HG02884 (cell line): ENCODE measurements at regions not wholly inside any gene's neighbourhood (a gene's known extent, or its start where the extent isn't known, plus 50 kb on each side); places are given as distances from the start of the nearest gene placed in this dataset.

Experiments used
- ATAC-seq: cut with Tn5 transposase; IDR thresholded peaks from one replicate; pipeline ENCODE4 v1.9.1; 2021; ENCODE audit warnings: mild to moderate bottlenecking, moderate library complexity; ENCODE audit not compliant: unreplicated experiment

DNA sequence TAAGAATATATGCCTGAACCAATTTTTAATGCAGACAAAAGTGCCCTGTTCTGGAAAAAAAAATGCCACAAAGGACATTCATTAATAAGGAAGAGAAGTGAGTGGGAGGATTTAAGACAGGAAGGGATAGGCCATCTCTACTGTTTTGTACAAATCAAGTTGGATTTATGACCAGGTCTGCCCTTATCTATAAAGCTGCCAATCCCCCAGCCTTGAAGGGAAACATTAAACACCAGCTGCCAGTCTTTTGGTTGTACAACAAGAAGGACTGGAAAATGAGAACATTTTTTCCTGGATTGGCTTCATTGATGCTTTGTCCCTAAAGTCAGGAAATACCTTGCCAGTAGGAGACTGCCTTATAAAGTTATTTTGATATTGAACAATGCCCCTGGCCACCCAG lies 444.0 kb downstream of the NPHP4 start:
- ATAC-seq, result no peak

DNA sequence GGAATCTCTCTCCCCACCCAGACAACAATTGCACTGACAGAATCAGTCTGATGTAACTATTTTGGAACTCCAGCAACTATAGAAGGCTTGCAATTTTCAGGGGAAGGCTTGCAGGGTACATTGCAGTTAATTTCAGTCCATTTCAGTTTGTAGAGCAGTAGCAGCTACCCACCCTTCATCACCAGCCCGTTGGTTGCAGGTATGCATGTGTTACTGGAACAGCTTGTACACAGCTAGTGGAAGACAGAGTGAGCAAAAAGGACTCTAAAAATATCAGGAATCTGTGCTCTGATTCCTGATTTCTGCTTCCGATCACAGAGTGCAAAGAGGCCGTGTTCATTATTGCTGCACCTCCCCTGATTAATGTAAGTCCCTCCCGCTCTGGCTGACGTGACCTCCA lies 449.0 kb downstream of the NPHP4 start:
- ATAC-seq, result no peak

DNA sequence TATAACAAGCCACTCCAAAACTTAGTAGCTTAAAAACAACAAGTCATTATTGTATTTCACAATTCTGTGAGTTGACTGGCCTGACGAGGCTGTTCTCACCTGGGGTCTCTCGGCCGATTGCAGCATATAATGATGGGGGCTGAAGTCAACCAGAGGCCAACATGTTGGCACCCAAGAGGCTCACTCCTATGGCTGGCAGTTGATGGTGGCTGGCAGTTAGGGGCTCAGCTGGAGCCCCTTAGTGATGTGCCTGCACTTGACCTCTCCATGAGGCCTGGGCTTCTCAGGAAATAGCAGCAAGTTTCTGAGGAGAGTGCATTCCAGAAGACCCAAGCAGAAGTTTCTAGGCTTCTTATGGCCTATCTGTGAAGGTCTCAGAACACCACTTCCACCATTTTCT lies 459.4 kb downstream of the NPHP4 start:
- no peak for ATAC-seq

DNA sequence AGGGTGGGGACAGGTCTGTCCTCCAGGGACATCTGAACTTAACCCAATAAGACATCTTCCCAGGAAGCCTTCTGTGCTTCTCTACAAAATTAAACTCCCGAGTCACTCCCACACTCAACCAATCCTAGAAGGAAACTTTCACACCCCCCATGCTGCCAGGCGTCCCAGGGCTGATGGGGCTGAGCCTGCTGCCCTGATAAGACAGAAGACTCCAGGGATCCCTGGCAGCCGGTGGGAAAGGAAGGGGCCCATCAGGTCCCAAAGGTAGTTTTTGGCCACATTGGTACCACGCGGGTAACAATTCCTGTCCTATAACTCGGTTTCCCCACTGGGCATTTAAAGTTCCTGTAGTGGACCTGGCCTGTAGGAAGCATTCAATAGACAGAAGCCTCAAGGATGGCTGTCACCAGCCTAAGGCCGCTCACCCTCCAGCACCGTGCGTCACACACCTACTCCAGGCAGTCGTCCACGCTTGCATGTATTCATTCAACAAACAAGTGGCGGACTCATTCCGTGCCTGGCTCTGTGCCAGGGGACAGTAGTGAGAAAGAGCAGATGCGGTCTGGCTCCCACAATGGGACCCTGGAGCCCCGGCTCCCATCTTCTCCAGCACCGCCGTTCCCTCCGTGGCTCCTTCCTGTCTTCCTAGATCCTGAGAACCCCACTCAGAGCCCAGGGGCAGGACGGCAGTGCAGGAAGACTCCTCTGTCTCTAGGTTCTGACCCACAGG lies 465.2 kb downstream of the NPHP4 start:
- no peak for ATAC-seq

DNA sequence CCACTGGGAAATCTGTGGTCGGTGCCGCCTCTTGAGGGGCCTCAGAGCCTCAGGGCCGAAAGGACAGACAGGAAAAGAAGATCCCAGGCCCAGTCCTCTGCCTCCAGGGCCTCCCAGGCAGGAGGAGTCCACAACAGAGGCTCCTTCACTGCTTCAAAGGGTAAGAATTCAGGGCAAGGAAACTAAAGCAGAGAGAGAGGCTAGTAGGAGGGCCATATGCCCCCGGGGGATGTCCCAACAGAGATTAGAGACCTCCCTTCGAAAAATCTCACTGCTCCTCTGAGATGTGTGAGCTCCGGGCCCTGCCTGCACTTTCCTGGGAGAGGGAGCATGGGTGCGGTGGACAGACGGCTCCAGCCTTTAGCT lies 465.9 kb downstream of the NPHP4 start:
- ATAC-seq, result no peak

DNA sequence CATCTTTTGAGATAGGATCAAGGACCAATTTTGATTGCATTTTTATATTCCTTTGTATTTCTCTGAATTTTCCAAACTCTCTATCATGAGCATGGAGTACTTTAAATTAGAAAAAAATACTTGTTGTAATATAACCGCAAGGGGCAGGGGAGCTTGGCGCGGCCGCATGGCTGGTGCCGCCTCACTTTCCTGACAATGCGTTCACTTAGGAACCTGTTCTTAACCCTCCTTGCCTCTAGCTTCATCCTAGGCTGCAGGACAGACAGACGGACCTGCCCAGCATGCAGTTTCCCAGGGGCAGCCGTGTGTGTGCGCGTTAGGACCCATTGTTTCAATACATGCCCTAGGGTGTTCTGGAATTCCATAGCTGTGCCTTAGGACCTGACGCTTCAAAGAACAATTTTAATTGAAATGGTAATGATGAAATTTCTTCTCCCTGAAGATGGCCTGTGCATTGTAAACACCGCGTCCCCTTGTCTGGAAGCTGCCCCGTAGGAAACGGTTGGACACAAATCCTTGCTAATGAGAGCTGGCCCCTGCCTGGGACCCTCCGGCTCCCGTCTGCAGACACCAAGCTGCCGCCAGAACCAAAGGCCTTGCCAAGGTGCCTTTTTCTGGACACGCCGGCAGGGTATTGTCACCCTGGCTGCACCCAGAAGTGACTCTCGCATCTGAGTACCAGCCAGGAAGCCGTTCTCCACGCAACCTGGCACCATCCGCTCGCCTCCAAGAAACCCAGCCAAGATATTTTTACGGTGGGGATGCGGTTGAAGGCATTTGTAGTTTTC lies 466.4 kb downstream of the NPHP4 start:
- ATAC-seq, result no peak

DNA sequence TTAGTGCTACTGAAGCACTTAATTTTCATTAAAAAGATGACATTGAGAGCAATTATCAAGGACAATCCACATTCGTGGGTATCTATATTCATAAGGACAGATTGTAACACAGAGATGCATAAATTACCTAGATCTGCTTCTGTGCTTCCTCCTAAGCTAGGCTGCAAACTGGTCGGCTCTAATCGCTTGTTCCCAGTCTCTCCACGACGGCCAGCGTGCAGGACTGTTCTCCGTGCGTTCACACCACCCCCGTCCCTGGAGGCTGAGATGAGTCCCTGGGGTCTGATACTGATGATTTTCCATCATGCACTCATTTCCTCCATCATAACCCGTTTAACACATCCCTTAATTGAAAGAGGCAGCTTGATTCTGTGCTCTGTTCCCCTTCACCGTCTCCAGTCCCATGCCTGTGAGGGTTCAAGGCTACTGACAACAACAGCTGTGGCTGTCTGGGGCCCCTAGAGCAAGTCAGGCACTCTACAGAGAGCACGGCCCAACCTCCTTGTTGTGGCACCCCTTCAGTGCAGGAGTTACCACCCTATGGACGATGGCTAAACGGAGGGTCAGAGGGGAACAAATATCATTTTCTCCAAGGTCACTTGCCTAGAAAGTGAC lies 469.6 kb downstream of the NPHP4 start:
- no peak for ATAC-seq

DNA sequence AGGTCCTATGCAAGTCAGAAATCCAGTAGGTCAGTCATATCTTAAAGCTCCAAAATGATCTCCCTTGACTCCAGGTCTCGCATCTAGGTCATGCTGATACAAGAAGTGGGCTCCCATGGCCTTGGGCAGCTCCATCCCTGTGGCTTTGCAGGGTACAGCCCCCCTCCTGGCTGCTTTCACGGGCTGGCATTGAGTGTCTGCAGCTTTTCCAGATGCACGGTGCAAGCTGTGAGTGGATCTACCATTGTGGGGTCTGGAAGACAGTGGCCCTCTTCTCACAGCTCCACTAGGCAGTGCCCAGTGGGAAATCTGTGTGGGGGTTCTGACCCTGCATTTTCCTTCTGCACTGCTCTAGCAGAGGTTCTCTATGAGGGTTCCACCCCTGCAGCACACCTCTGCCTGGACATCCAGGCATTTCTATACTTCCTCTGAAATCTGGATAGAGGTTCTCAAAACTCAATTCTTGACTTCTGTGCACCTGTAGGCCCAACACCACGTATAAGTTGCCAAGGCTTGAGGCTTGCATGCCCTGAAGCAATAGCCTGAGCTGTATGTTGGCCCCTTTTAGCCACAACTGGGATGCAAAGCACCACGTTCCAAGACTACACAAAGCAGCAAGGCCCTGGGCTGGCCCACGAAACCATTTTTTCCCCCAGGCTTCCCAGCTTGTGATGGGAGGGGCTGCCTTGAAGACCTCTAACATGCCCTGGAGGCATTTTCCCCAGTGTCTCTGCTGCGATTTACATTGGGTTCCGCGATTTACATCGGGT lies 472.7 kb downstream of the NPHP4 start:
- ATAC-seq, result no peak

DNA sequence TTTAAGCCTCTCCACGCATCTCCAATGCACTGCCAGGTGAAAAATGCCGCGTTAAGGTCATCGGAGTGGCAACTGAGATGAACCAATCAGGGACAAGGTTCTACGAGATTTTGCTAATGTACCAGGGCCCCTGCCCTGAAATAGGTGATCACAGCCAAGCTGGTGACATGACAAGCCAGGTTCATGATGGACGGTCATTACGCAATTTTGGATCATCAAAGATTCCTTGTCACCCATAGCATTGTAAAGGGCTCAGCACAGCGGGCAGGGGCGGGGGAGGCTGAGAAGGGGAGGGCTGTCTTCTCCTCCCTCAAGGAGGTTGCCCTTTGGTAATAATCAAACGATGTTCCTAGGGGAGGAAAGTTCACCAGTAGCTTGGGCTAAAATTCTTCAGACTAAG lies 475.5 kb downstream of the NPHP4 start:
- no peak for ATAC-seq

DNA sequence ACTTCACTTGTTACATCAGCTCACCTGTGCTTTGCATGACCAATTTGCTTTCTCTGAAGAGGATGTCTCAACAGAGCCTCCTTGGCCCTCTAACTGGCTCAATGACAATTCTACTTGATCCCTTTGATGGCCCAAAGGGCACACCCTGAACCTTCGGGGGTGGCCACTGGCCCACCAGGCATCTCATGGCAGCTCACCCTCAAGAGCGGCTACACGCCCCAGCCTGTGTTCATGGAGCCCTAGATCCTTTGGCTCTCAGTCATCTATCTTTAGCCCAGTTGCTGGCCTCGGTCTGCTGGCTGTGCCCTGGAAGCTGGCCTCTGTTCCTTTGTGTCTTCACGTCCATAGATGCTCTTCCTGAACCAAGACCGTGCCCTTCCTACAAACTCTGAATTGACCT lies 476.7 kb downstream of the NPHP4 start:
- no peak for ATAC-seq

DNA sequence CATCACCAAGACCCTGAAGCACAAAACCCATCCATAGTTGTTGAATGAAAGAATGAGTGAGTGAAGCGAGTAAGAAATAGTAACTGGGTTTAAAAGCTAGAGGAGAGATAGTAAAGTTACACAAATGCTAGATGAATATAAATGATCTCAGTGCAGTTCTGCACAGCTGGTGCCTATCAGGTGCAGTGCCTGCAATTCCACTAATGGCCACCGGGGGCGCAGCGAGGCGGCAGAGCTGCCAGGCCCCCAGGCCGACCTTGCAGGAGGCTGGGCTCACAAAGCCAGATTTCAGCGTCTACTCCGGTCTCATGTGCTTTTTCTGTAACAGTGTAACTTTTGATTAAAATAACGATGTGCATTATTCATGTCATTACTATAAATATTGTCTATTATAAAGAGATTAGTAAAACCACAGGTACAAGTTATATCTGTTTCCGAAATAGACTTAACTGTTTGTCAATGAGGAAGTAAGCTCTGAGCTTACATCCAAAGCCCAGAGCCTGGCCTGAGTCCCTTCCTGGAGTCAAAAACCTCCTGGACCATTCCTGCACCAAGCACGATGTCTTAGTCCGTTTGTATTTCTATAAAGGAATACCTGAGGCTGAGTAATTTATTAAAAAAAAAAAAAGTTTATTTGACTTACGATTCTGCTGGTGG lies 477.6 kb downstream of the NPHP4 start:
- no peak for ATAC-seq

DNA sequence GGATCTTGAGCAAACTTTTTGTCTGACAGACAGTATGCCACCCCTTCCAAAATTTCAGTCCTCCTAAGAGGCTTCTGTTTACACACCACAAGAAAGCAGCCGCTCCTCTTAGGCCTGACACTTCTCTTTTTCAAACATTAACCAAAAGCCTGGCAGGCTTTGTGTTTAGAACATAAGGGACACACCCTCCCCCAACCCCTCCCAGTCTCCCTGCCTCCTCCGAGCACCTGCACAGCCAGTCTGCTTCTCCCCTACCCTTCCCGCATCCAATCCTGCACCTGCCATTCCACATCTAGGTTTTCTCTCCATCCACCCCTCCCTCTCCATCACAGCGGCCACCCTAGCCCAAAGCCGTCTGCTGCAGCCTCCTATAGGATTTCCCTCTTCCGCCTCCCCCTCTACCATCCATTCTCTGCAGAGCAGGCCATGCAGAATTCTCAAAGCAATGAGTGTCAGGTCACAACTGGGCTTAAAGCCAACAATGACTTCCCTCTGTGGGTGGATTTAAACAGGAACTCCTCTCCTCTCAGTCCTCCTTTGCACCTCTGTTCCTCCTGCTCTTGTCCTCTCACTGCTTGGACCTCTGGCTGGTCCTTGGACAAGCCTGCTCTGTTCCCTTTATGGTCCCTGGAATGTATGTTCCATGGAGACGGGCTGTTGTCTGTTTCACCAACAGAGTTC lies 478.2 kb downstream of the NPHP4 start:
- no peak for ATAC-seq

DNA sequence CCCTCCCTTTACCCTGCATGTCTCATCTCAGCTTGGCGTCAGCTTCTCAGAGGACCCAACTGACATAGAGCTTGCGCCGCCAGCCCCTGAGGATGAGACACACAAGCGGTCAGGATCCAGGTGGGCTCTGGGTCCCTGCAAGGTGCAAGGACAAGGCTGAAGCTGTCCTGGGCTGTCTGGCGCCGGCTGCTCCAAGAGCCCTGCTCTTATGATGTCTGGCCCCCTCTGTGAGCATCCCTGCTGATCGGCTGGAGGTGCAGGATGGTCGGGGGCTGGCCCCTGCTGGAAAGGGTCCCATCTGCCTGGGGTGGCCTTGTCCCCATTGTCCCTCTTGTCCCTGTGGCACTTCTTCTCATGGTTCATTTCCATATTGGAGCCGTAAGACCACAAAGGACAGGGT lies 479.0 kb downstream of the NPHP4 start:
- no peak for ATAC-seq

DNA sequence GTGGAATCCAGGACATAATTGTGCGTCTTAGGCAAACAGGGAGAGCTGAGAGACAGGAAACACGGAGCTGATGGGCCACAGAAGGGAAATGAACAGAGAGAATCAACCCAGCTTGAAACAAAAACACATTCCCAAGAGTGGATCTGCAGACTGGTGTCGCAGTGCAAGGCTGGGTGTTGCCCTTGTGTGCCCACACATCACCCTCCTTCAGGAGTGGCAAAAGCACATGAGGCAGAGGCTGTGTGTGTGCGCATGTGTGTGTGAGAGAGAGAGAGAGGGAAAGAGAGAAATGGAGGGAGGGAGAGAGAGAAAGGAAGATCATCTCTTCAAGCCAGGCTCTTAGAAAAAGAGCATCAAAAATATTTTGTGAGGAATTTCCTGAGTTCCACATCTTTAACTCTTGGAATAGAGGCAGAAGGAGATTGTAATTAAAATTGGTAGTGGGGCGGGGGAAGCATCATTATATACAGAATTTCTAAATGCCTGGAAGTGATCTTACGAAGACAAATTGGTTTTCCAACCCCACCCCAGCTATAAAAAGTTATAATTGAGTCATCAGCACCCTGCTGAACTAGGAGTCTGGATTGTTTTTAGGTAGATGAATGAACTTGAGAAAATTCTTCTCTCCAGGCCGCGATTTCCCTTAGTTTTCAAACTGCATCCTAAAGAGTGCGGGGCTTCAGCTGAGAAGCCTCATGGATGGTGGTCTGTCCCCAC lies 480.7 kb downstream of the NPHP4 start:
- no peak for ATAC-seq

DNA sequence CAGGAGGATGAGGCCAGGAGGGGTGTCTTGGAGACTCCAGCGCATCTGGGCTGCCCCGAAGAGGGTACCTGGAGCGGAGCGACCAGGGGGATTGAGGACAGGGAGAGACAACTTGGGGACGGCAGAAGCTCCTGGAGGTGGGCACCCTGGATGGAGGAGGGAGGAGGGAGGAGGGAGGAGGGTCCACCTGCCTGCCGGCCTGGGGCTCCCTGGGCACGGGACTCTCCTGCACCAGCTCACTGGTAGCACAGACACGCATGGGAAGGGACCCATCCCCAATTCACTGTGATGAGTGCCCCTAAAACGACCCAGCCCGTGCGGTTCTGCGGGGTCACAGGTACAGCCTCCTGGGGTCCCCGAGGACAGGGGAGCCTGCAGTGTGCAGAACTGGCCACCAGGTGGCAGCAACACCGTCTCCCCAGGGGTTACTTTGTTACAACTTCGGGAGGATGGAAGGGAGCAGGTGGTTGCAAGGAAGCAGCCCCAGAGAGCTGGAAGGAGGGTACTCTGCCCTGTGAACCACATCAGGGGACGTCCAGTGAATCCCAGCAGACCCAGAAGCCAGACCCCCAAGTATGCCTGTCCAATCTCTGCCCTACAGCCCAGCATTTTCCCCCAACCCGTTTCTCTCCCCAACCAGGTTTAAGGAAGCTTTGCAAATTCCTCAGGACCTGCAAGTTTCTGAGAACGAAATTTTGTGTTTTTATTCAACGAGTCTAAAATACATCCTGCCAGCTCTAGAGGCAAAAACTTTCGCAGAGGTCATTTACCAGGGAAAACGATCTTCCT lies 482.4 kb downstream of the NPHP4 start:
- no peak for ATAC-seq

DNA sequence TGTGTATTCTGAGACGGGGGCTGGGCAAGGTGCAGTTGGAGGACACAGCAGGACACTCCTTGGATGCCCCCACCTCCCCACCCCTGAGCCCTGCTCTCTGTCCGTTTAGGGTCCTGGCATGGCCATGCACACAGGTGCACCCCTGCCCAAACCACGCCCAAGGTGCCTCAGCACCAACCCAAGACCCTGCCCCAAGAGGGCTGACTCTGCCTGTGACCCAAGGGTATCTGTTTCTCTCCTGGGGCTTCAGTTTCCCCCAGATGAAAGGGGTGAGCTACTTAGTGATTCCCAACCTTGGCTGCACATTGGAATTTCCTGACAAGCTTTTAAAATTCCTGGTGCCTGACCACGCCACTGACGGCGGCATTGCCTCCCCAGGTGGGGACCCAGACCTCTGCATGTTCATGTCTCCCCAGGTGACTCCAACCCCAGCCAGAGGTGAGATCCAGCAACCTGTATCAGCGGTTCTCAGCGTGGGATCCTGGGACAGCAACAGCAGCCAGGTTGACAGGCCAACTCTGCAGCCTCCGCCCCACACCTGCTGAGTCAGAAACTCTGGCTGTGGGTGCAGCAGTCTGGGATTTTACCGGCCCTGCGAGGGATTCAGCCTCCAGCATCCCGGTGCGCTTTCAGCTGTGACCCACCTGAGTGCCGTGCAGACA lies 483.4 kb downstream of the NPHP4 start:
- ATAC-seq, result no peak

DNA sequence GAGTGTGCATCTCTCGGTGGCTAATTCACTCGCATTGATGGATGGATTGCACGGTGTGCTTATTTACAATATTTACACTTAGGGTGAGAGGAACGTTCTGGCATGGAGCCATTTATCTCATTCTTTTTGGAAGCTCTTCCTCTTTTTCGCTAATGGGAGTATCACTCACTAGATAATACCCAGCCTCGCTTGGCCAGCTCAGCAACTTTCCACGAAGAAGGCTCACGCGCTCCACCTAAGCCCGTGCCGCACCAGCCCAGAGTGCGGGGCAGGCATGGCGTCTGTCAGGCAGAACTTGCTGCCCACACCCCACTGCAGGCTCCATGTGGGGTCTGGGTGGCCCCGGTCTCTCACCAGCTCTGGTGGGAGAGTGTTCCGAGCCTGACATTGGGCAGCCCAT lies 484.9 kb downstream of the NPHP4 start:
- ATAC-seq, result no peak

DNA sequence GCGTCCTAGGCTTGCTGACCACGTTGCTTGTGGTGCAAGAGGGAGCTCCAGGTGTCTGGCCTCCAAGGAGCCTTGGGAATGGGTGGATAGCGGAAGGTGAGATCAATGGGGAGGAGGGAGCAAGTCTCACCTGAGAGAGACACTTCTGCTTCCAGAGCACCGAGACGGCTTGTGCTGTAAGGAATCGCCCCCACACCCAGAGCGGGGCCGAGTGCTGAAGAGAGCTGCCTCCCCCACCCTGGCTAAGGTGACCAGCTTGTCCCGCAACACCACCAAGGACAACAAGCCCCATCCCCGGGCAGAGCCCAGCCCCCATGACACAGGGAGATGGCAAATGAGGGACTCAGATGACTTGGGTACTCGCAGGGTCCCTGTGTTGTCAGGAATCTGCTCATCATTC lies 485.6 kb downstream of the NPHP4 start:
- no peak for ATAC-seq
